Ammon's horn (tissue), 1 donor: ENCODE measurements at regions not wholly inside any gene's neighbourhood (a gene's known extent, or its start where the extent isn't known, plus 50 kb on each side); places are given as distances from the start of the nearest gene placed in this dataset.
A peak's percentile ranks its signal among the peaks of the same experiment; 100 is the strongest.
"Not testable (repeated sequence)": the region's sequence is repeated elsewhere in the genome, so short reads cannot be mapped to it uniquely, and the experiment has no call there.

Experiments
- DNase-seq: peaks from one replicate; pipeline ENCODE4 v3.0.0-alpha.2; 2016; ENCODE audit warnings: low spot score

- no peak for DNase-seq
Observed at GRCh38 chr6:130557481-130558112, 191.8 kb downstream of the TMEM200A start.

GRCh38 chr6:130558131-130558530 is 192.3 kb downstream of the TMEM200A start:
- DNase-seq, result no peak

- no peak for DNase-seq
Observed at GRCh38 chr6:130559166-130559565, 193.3 kb downstream of the TMEM200A start.

- DNase-seq, result no peak
Observed at GRCh38 chr6:130560231-130560630, 194.4 kb downstream of the TMEM200A start.

- not testable (repeated sequence) for DNase-seq
Observed at GRCh38 chr6:130561159-130561558, 195.3 kb downstream of the TMEM200A start.

- no peak for DNase-seq
Observed at GRCh38 chr6:130565696-130566095, 199.9 kb downstream of the TMEM200A start.

GRCh38 chr6:130574146-130574545 is 208.3 kb downstream of the TMEM200A start:
- no peak for DNase-seq

- DNase-seq, result no peak
Observed at GRCh38 chr6:130575557-130575956, 209.7 kb downstream of the TMEM200A start.

GRCh38 chr6:130575971-130576370 is 210.2 kb downstream of the TMEM200A start:
- no peak for DNase-seq

- DNase-seq, result no peak
Observed at GRCh38 chr6:130577178-130577919, 211.5 kb downstream of the TMEM200A start.

- no peak for DNase-seq
Observed at GRCh38 chr6:130578713-130579112, 212.9 kb downstream of the TMEM200A start.

GRCh38 chr6:130583268-130583667 is 217.5 kb downstream of the TMEM200A start:
- no peak for DNase-seq

- DNase-seq, result no peak
Observed at GRCh38 chr6:130585587-130585986, 219.8 kb downstream of the TMEM200A start.

GRCh38 chr6:130587778-130588520 is 222.1 kb downstream of the TMEM200A start:
- no peak for DNase-seq

GRCh38 chr6:130593200-130593599 is 227.4 kb downstream of the TMEM200A start:
- DNase-seq, result no peak

- DNase-seq, result no peak
Observed at GRCh38 chr6:130593948-130594347, 228.1 kb downstream of the TMEM200A start.

GRCh38 chr6:130598021-130598989 is 228.9 kb upstream of the SMLR1 start:
- peak; percentile 41 for DNase-seq

GRCh38 chr6:130600880-130601341 is 226.3 kb upstream of the SMLR1 start:
- no peak for DNase-seq

- no peak for DNase-seq
Observed at GRCh38 chr6:130602151-130602770, 224.9 kb upstream of the SMLR1 start.

GRCh38 chr6:130603391-130603790 is 223.8 kb upstream of the SMLR1 start:
- DNase-seq, result no peak

- DNase-seq, result no peak
Observed at GRCh38 chr6:130604841-130605399, 222.3 kb upstream of the SMLR1 start.
